ENCODE measurements at regions not wholly inside any gene's neighbourhood (a gene's known extent, or its start where the extent isn't known, plus 50 kb on each side); places are given as distances from the start of the nearest gene placed in this dataset.

DNA sequence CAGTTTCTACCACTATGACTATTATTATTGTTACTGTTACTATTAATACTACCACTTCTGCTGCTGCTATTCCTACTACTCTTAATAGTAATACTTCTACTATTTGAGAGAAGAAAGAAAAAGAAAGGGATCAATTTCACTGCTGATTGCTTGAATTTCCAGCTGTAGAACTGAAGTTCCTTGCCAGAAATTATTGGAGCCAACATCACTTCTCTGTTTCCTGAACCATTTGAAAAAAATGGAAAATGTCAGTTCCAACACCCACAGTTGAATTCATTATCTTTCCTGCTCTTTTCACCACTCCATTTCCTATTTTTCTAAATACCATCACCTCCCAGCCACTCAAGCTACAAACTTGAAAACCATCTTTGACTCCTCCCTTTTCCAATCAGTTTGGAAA, 54.1 kb upstream of the PIK3C2G start:
- DNase-seq: no peak

DNA sequence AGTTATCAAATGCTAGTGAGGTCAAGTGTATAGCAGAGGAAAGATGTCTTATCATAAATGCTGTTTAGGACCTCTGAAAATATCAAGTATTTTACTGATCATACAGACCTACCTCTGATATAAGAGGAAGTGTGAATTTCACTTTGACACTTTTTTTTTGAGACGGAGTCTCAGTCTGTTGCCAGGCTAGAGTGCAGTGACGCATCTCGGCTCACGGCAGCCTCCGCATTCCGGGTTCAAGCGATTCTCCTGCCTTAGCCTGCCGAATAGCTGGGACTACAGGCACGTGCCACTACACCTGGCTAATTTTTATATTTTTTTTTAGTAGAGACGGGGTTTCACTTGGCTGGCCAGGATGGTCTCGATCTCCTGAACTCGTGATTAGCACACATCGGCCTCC, 55.1 kb upstream of the PIK3C2G start:
- no peak for DNase-seq

DNA sequence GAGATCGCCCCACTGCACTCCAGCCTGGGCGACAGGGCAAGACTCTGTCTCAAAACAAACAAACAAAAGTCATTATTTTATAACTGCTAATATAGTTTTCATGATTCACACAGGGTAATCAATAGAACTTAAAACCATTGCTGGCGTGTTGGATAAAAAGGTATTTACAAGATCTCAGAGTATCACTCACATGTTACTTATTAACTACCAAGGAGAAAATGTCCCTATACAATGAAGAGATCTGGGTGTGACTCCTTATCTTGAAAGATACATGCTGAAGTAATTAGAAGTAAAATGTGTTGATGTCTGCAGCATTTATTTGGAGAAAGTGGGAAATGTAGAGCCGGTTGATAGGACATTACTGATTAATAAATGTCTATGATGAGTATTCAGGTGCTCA, 57.3 kb upstream of the PIK3C2G start:
- no peak for DNase-seq

DNA sequence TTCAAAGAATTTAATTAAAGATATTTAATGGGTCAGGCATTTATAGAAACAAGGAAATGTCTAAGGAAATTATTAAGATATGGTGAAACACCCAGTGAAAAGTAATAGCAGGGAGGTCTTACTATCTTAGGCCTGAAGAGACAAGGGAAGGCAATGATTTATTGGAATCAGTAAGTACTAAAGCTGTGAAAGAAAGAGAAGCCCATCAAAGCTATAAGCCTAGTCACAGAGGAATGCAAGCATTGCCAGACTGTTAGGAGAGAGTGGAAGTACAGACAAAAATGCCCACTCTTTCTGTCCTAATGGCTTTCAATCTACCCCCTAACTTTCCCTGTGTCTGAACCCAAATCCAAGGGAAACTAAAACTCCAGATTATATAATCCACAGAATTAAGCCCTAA, 69.2 kb upstream of the PIK3C2G start:
- DNase-seq: no peak

DNA sequence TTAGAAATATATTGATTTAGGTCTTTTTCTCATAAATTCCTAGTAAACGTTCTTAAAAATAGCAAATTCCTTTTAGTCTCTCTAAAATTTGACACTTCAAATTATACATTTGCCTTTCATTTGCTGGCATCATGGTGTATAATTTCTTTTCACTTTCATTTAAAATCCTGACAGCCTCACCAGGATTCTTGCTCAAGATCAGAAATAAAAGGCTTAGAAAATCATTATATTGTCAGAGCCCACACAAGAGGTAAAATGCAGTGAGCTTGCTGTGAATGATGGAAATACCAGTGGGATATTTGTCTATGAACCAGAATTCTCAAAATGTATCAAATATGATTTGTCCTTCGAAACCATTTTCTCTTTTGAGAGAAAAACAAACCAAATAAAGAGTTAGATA, 78.2 kb upstream of the PIK3C2G start:
- DNase-seq: no peak

DNA sequence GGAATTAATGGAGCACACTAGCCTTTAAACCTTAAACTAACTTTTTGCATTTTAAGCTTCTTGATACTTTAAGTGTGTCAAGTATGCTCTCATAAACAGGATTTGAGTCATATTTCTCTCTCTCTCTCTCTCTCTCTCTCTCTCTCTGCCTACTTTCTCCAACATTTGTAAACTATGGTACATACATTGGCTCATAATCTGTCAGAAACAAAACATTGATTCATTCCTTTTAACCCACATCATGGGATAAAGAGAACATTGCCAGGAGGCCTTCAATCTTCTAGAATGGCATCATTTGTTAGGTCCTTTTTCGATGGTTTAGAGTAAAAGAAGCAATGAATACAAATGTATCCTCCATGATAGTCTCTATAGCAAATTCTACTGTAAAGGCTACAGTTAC, 81.6 kb upstream of the RERGL start:
- DNase-seq: no peak

DNA sequence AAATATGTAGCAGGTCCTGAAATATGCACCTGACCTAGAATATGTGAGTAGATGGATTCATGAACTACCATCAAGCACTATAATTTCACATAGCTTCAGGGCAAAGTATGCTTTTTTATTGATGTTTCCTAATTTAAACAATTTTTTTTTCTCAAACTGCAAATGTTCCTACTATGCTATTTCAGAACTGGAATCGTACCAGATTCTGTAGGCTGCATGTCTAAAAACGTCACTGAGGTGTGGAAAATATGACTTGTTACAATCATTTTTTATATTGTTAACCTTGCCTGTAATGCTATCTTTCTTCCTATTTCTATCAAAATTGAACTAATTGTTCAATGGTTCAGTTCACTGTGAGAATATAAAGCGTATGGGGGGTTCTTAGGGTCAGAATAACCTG, 78.0 kb upstream of the RERGL start:
- DNase-seq: no peak

DNA sequence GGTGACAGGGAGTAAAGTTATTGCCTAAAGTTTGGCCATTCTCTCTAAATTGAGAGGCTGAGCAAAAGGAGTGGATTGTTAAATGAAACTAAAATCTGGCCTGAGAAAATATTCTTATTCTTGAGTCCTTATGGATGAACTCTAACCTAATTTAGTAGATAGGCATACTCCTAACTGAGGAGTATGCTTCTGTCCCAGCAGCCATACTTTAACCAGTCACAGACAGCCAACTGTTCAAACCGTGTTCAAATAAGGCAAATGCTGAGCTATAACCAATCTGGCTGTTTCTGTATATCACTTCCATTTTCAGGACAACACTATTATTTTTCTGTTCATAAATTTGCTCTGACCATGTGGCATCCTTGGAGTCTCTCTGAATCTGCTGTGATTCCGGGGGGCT, 75.9 kb upstream of the RERGL start:
- no peak for DNase-seq

DNA sequence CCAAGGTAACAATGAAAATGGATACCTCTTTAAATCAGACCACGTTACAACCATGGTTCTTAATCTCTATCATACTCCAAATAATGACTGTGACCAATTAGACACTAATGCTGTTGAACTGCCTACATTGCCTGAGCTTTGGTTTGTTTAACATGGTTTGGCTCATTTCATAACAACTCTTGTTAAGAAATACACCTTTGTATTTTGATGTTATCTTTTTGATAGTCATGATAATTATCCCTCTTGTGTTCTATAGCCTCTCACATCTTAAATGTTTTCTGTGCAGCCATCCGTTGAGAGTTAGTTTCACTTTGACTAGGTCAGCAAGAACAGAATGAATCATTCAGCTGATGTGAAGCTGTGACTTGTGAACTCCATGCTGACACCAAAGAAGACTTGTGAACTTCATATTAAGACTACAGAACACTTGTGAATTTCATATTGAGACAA, 75.5 kb upstream of the RERGL start:
- DNase-seq: no peak

DNA sequence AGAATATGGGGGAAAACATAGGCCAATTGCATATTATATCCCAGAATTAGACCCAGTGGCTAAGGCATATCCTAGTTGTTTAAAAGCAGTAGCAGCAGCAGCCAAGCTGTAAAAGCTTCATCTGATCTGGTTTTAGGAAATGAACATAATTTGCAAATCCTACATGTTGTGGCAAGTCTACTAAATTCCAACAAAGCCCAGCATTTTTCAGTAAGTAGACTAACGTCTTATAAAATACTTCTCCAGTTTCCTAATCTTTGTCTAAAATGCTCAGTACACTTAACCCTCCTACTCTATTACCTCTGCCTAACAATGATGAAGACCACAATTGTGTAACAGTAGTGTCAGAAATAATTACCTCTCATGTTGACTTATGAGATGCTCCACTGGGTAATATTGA, 70.9 kb upstream of the RERGL start:
- DNase-seq: no peak

DNA sequence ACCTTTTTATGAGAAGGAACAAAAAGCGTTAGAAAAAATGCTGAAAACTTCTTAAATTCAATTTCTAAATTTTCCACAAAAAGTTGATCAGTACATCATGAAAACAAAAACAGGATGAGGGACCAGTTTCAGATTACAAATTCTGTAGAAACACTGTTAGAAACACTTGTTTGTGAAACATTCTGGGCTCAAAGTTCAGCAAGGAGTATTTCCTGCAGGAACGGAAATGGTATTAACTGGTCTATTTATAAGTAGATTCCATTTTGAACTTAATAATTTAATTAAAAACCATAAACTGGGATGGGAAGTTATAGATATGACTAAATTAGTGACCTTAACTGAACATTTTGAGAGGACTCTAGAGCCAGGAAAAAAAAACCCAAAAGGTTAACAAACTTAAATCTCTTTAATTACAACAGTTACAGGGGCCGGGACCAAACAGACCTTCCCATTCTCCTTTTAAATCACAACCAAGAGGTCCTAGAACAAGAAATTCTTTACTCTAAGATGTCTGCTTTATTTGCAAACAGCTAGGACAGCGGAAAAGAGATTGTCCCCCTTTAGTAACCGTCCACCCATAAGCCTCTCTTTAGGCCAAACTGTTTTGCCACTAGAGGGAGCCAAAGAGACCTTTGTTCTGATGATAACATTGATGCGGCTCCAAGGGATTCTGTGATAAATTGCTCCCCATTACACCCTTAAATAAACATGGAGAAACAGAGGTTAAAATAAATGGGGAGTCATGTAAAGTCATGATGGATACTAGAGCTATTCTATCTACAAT, 69.0 kb upstream of the RERGL start:
- DNase-seq: peak; percentile 37

DNA sequence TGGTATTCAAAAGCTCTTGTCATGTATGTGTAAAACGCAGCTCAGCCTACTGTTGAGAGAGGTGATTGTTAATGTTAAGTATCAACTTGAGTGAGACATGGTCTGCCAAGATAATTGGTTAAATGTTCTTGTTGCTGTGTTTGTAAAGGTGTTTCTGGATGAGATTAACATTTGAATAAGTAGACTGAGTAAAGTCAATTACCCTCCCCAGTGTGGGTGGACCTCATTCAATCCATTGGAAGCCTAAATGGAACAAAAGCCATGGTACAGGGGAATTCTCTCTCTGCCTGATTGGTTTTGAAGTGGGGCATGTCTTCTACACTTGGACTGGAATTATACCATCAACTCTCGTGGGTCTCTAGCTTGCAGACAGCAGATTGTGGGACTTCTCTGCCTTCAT, 63.8 kb upstream of the RERGL start:
- DNase-seq: no peak

DNA sequence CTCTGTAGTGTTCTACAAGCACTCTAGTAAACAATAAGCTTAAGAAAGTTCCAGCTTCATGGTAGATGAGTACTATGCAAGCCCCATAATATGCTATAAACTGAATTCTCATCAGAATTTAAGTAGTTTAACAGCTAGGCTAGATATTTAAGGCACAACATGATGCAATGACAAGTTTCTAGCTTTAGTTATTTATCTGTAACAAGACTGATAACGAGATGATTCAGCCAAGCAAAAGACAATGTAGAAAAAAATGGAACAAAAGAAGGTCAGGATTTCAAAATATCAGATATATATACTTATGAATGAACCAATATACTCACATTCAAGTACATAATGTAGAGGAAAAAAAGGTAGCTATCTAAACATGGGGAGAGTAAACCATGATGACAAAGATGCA, 61.0 kb upstream of the RERGL start:
- no peak for DNase-seq

DNA sequence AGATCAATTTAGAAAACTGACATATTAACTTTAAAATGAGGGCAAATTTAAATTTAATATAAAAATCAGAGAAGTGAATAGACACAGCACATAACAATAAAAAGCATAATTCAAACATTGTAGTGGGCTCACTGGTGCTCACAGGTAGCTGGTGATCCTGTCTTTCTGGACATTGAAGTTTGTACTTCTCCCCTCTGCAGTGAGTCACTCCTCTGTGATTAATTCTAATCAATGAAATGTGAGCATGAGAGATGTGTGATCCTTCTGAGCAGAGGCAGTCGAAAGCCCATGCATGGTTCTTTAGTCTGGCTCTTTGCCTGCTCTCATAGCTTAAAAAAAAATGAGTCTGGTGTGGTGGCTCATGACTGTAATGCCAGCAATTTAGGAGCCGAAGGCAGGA, 59.0 kb upstream of the RERGL start:
- DNase-seq: no peak

DNA sequence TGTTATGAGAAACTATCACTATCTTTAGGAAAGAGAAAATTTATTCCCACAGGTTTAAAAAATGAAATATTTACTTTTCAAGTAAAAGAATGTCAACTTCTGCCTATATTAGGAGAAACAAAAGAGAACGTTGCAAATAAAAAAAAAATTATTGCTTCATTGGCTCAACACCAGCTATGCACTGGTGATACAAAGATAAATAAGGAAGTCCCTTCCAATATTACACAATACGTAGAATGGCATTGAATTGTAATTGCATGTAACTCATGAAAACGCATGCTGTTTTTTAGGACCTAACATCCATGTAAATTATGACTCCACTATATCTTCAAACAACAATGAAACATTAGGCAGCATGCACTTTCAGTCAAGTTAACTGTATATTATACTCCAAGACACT, 56.4 kb upstream of the RERGL start:
- no peak for DNase-seq

DNA sequence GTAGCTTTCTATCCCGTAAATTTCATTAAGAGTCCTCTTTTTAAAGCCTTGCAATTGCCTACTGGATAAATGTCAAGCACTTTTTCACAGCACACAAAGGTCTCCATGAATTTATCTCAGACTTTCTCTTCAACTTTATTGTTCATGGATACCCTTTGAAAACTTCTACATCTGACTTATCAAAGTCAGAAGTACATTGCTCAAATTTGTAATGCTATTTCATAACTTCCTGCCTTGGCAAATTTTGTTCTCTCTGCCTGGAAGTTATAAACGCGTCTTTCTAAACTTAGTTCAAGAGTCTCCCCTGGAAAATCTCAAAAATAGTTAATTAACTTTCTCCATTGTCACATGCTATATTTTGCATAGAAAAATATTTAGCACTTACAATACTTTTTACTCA, 55.9 kb upstream of the RERGL start:
- DNase-seq: no peak

DNA sequence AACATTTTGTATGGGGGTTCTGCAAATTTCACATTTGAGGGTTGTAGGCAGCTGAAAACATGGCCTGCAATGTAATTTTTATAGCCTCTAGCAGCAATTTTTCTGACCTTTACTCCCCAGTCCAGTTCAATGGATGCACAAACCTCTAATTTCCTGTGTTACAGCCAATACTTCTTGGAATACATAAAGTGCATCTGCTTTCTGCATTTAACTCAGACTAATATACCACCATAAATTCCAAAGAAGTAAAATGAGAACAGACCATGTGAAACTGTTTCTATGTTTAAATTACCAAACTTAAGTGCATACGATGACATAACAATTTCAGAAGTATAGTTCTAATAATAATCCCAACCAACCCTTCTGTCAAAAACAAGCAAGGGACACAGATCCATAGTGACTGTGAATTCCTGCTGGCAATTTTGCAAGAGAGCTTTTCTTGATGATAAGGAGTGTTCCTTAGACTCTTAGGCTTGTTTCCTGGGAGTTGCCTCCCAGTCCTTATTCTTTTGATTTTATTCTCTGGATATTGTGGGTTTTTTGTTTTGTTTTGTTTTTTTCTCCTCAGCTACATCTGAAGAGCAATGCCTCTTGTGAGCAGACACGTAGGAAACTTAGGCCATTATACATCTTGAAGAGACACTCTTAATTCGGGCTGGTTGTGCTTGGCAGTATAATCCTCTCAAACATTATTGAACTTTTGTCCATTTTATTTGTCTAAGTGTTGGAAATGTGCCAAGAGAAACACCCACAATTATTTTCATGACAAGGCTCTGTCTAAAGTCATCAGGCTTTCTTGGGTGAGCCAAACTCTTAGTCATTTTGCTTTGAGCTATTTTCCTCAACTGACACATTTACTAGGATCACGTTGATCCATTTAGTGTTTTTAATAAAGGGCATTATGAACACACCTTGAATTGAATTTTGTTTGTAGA, 51.3 kb upstream of the RERGL start:
- DNase-seq: no peak

DNA sequence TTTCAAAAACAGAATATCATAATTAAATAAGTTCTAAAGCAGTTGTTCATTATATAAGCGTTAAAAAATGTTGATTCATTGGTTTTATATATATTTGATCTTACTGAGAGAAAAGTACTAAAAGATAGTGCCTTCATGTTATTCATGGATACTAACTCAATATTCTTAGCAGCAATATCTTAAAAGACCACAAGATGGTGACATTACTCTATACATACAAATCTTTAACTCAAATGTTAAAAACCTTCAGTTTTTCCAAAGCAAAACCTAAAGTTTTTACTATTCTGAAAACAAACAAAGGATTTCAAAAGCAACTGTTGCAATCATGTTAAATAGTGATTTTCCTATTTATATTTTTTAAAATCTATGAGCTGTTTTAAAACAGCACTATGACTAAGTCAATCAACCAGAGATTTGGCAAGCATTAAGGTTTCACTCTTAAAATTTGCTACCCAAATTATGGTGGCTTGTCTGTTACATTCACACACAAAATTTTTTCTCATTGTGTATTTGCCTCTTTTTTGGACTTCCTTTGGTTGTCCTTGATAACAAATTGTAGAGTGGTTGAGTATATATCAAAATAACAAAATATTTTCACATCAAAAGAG, 50.1 kb upstream of the RERGL start:
- no peak for DNase-seq

All from stimulated activated CD8-positive, alpha-beta memory T cell treated with anti-CD3 and anti-CD28 coated beads, Interleukin-4, amount 100 ng/mL, for 48 hours (primary cell).